Right lung (tissue), 2 donors: ENCODE measurements at regions not wholly inside any gene's neighbourhood (a gene's known extent, or its start where the extent isn't known, plus 50 kb on each side); places are given as distances from the start of the nearest gene placed in this dataset.
A peak's percentile ranks its signal among the peaks of the same experiment; 100 is the strongest.
"Not testable (repeated sequence)": the region's sequence is repeated elsewhere in the genome, so short reads cannot be mapped to it uniquely, and the experiment has no call there.

Experiments
- DNase-seq, 2 donors: peaks; one replicate each; pipeline ENCODE4 v3.0.0-alpha.2; 2013

DNA sequence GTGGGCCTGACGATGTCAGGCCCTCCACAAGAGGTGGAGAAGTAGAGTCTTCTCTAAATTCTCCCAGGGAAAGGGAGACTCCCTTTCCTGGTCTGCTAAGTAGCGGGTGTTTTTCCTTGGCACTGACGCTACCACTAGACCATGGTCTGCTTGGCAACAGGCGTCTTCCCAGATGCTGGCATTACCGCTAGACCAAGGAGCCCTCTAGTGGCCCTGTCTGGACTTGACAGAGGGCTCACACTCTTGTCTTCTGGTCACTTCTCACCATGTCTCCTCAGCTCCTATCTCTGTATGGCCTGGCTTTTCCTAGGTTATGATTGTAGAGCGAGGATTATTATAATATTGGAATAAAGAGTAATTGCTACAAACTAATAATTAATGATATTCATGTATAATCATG lies 51.1 kb upstream of the RASSF6 start:
- DNase-seq, result not testable (repeated sequence)

DNA sequence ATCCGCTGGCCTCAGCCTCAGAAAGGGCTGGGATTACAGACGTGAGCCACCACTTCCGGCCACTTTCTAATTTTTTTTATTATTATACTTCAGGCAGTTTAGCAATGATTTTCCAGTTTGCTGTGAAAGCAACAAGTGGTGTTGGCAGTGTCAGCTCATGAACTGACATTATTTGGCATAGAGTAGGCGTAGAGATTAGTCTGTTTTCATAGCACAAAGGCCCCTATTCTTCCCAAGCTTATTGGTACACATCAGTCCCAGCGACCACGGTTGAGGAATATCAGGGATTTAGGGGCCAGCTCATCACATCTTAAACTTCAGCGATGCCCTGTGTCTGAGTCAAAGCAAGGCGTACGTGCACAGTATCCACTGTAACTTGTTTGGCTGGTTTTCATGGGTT lies 53.0 kb upstream of the RASSF6 start:
- DNase-seq, result no peak

DNA sequence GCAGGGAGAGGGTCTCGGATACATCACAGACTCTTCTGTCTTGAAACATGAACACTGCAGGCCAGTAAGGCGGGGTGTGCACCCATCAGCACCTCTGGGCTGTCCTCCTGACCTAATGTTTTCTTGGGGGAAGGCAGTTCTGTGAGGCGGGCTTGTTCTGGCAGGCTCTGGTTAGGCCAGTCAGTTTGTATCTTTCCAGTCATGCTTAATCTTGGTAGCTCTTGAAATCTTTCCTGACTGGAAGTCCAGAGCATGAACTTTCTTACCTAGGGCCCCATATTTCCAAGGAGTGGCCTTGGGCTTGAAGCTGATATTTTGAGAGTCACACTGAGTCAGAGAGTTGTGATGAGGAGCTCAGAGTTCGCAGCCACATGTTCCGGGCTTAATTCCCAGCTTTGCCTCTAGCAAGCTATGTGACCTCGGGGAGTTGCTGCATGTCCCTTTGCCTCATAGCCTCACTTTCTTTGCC lies 54.2 kb upstream of the RASSF6 start:
- no peak for DNase-seq

DNA sequence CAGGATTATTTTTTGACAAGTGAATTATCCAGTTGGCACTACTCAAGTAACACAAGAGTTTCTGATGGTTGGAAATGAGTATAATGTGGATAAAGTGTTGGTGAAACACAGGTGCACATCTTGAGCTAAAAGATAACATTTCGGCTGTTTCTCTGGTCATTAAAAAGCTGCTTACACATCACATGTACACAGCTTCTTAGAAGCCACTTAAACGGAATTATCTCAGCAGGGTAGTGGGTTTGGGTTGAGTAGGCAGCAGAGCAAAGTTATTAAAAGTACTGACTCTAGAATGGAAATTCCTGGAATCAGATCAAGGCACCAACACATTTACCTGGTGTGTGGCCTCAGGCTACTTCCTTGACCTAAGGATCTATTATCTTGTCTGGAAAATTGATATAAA lies 55.4 kb upstream of the RASSF6 start:
- no peak for DNase-seq

DNA sequence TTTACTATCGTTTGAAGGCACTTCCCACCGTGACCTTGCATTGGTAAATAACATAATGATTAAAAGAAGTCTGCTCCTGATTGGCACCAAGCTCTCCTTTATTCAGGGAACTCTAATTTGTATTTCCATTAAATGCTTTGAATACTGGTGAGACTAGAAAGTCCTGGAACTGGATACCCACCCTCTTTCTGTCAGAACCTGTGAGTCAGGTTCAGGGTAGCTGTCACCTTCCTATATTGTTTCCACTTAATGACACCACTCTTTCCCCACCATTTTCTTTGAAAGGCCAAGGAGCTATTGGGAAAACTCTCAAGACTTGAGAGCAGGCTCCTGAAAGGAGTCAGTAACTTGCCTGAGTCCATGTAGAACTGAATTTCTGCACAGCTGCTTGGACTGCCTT lies 55.9 kb upstream of the RASSF6 start:
- DNase-seq, result no peak

DNA sequence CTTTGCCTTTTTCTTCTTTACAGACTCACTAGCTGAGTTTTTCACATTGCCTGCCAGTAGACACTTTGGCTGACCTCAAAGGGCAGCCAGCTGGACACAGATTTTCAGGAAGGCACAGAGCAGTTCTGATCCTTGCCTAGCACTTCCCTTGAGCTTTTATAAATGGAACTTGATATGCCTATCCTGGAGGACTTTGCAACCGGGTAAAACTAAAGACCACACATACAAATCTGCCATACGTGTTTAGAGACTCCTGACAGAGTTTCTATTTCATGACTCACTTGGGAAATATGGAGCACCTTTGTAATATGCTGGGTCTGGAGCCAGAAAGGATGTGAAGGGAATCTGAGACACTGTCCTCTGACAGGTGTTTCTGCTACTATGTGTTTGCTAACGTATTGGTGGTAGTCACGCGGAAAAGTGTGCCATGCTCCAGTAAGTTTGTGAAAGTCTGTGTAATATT lies 56.7 kb upstream of the RASSF6 start:
- peak; percentile 52 to 63 for DNase-seq

DNA sequence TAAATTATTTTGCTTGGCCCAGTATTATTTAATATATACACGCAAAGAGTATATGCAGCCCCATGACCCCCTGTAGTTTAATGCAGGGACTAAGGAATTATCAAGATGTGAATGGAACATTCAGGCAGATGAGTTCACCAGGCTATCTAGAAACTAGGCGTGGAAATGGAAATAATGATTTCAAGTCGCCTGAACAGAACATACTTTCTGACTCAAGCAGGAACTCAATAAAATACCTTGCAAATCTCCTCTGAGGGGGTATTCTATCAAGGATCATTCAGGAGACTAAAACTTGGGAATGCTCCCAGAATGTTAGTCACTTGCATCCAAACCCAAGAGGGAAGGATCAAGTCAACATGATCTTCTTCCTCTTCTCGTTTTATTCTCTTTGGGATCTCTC lies 59.6 kb upstream of the RASSF6 start:
- DNase-seq, result no peak

DNA sequence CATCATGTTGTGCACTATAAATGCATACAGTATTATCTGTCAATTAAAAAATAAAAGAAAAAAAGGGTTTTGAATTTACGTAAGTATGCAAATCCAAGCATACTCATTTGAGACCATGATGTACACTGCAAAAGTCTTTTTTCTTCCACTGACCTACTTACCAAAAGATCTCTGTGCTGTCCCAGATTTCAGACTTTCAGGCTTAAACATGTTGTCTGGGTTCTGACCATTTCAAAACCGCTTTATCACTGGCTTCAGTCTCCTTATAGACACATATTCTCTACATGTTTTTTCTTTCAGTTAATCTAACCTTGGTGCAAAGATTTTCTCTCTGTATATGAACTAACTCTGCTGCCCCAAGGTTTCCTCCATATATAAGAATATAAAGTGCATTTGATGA lies 58.6 kb upstream of the CXCL8 start:
- no peak for DNase-seq

DNA sequence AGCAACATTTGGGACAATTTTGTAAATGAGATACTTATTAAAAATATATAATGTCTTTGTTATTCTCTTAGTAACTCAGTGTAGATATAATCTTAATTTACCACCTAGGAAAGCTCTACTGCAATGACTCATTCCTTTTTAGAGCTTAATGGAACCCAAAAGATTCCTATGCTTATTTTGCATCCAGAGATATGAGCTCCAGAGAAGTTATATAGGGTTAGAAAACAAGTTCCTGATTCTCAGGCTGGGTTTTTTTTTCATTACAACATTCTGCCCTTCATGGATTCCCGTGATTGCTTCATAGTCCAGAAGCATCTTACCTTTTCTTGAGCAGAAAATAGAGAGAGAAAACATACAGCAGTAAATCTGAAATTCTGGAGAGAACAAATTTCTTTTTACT lies 57.9 kb upstream of the CXCL8 start:
- no peak for DNase-seq

DNA sequence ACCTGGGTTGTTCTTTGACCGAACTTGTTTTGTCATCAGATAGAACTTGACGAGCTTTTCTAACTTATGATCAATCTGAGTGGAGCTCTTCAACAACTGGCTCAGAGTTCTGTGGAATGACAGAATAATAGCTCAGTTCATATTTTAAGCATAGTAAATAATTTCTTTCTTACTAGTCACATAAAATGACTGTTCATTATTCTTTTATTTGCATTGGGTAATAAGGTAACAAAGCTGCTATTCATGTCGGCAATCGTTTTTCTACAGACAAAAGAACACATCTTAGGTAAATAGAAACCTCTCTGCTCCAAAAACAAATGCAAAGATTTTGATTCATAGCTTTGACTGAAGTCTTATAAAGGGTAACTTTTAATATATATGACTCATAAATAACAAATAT lies 57.3 kb upstream of the CXCL8 start:
- no peak for DNase-seq

DNA sequence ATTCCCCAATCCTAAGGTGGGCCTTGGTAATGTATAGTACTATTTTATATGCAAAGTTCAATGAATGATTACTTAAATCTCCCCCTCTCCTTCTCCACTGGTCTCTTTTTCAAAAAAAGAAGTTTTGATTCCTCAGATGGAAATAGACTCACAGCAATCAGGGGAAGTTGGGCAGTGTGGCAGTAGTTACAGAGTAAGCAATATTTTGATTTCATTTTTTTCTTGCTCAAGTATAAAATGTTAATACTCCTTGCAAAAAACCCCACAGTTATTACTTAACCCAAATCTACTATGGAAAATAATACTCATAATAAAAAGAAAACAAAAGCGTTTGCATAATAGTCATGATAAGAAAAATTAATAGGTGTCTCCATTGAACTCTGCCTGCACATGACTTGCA lies 56.9 kb upstream of the CXCL8 start:
- no peak for DNase-seq

DNA sequence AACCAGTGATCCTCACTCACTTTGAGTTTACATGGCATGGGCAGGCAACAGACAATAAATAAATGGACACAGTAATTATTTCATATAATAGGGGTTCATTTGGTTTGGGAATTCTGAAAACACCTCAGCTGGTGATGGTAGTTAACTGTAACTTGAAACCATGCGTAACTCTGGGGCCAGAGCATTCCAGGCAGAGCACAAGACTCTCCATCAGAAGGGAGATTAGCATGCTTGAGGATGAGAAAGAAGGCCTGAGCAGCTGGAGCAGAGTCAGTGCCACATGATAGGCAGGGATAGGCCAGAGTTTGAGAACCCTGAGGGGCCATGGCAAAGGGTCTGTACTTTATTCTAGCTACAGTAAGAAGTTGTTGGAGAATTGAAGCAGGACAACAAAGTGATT lies 56.3 kb upstream of the CXCL8 start:
- no peak for DNase-seq

DNA sequence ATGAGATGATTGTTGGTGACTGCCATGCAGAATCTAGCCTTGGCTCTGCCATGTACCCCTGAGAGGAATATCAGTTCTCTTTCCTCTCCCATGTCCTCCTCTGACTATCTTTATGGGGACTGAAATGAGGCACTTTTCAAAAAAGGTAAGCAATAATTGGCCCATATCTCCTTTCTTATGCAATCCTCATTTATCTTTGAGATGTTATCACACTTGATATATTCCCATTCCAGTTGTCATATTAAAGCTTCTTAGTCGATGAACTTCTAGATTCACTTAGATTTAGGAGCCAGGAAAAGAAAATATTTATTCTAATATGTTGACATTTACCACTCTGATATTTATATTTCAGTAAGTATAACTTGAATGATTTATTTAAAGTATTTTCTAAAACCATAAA lies 55.3 kb upstream of the CXCL8 start:
- DNase-seq, result no peak

DNA sequence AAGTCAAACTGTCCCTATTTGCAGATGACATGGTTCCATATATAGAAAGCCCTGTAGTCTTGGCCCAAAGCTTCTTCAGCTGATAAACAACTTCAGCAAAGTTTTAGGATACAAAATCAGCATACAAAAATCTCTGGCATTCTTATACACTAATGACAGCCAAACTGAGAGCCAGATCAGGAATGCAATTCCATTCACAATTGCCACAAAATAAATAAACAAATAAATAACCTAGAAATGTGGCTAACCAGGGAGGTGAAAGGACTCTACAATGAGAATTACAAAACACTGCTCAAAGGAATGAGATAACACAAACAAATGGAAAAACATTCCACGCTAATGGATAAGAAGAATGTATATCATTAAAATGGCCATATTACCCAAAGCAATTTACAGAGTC lies 52.9 kb upstream of the CXCL8 start:
- no peak for DNase-seq

DNA sequence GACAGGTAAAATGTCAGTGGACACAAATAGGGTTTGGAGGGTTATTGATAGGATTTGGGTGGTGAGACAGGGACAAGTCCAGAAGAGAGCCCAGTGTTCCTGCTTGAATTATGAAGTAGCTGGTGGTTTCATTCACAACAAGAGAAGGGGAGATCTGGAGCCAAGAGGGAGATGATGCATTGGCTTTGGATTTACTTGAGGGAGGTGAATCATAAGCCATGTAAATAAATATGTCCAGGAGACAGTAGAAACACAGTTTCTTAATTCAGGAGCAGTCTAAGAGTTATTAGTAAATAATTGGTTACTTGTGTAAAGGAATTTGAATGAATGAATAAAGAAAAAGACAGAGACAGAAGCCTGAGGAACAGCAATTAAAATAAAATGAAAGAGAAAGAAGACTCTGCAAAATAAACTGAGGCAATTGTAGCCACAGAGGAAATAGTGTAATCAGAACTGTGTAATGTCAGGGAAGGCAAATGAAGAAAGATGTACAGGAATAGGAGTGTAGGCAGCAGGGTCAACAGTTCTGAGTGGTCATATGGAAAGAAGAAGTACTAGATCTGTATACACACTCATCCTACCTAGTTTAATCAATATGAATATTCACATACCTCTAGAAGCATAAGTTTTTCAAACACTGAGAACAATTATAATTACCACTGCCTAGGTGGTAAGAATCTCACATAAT lies 50.2 kb upstream of the CXCL8 start:
- DNase-seq, result no peak
